ENCODE measurements at regions not wholly inside any gene's neighbourhood (a gene's known extent, or its start where the extent isn't known, plus 50 kb on each side); places are given as distances from the start of the nearest gene placed in this dataset.

GRCh38 chr1:229004066-229004833, 266.7 kb upstream of the RAB4A start:
- no peak for TF ChIP-seq CTCF (IDR thresholded peaks at IDR 0.05)
- no peak for TF ChIP-seq POLR2A (IDR thresholded peaks at IDR 0.05)

Data from right lobe of liver (tissue), 4 donors.